ENCODE measurements at regions not wholly inside any gene's neighbourhood (a gene's known extent, or its start where the extent isn't known, plus 50 kb on each side); places are given as distances from the start of the nearest gene placed in this dataset.
A peak's percentile ranks its signal among the peaks of the same experiment; 100 is the strongest.

GRCh38 chr17:34178092-34178491 lies 77.0 kb upstream of the CCL2 start:
- Histone ChIP-seq H3K4me3 (ENCODE audit: insufficient read depth, low read depth, low read length) (no peak overlapping the region), H3K4ac (ENCODE audit: low read depth, low read length) (peak overlapping the region; percentile 81), H3K18ac (ENCODE audit: low read depth, low read length) (peak overlapping the region; percentile 85), H2BK120ac (ENCODE audit: low read depth, low read length) (peak overlapping the region; percentile 80), H3K36me3 (ENCODE audit: control insufficient read depth, insufficient read depth, low read length) (no peaks in the 10 kb centered on the region), H4K5ac (ENCODE audit: low read depth, low read length) (peak overlapping the region; percentile 14; the same call in 1 of the 2 replicates), H3K79me1 (ENCODE audit: low read depth in 1 of 2, low read length in 2 of 2) (no peaks in the 10 kb centered on the region), H2AK9ac (replicated peaks; ENCODE audit: low read depth, low read length, poor library complexity) (no peak overlapping the region), H3K23ac (ENCODE audit: low read depth, low read length) (peak overlapping the region; percentile 62; the same call in 1 of the 2 replicates), H3K14ac (replicated peaks; ENCODE audit: low read depth, low read length) (peak overlapping the region; percentile 11), H3K9me1 (ENCODE audit: insufficient read depth, low read length) (peaks cover 15% of the 10 kb centered on the region), H3K27ac (ENCODE audit: insufficient read depth, low read length) (peak overlapping the region; percentile 90), H3K4me1 (ENCODE audit: control insufficient read depth, insufficient read depth, low read length) (peaks cover 18% of the 10 kb centered on the region), H3K9ac (ENCODE audit: low read depth, low read length) (no peak overlapping the region), H2BK15ac (ENCODE audit: low read depth, low read length) (peak overlapping the region; percentile 27; the same call in 1 of the 3 replicates), H4K8ac (ENCODE audit: low read depth in 2 of 2, low read length in 2 of 2) (peak overlapping the region; percentile 36 to 64), H3K56ac (ENCODE audit: extremely low read depth, insufficient read depth, low read length) (no peak overlapping the region; the same call in 1 of the 2 replicates), H3K27me3 (ENCODE audit: control insufficient read depth, insufficient read depth, low read length) (no peaks in the 10 kb centered on the region), H3K4me2 (ENCODE audit: low read depth, low read length) (peak overlapping the region; percentile 17), H3K9me3 (ENCODE audit: control insufficient read depth, insufficient read depth, low read length) (no peaks in the 10 kb centered on the region), H4K20me1 (ENCODE audit: insufficient read depth, low read length) (no peaks in the 10 kb centered on the region), H2BK5ac (ENCODE audit: low read depth, low read length, poor library complexity, severe bottlenecking) (peak overlapping the region; percentile 61), H2AFZ (replicated peaks; ENCODE audit: low read length, poor library complexity) (peak overlapping the region; percentile 61), H2AK5ac (ENCODE audit: low read depth, low read length) (peak overlapping the region; percentile 71; the same call in 1 of the 2 replicates), H2BK20ac (ENCODE audit: low read depth, low read length) (peak overlapping the region; percentile 79), H4K91ac (ENCODE audit: insufficient read depth, low read depth, low read length) (peak overlapping the region; percentile 53)
- no CpG with 5 or more reads among the region's 3 CpGs for WGBS, 2 experiments (ENCODE audit: extremely low coverage in 2 of 2, insufficient read length in 1 of 2)
- ATAC-seq (ENCODE audit: low read depth) (peak; percentile 49), DNase-seq (peak; percentile 21)
- dilution Hi-C loops (cut with HindIII; ENCODE audit: low sequenced_read_pairs, unreplicated experiment), result no loop called here
- TF ChIP-seq CTCF (conservative IDR thresholded peaks at IDR 0.05; ENCODE audit: low read depth, low read length), result no peak
- no peak for TF ChIP-seq CEBPB (IDR thresholded peaks at IDR 0.05; ENCODE audit: low read depth, low read length)
- TF ChIP-seq ELK1 (IDR thresholded peaks at IDR 0.05; ENCODE audit: borderline replicate concordance, low read depth, low read length), result no peak
- TF ChIP-seq CHD1 (IDR thresholded peaks at IDR 0.05; ENCODE audit: low read depth, low read length), result no peak
- TF ChIP-seq MAFK (IDR thresholded peaks at IDR 0.05; ENCODE audit: low read depth, low read length), result no peak
- no peak for TF ChIP-seq MXI1 (IDR thresholded peaks at IDR 0.05; ENCODE audit: borderline replicate concordance, low read depth, low read length)
- TF ChIP-seq RFX5 (IDR thresholded peaks at IDR 0.05; ENCODE audit: low read depth, low read length), result no peak
- TF ChIP-seq FOS (IDR thresholded peaks at IDR 0.05; ENCODE audit: low read depth, low read length), result no peak
- no peak for TF ChIP-seq RAD21 (IDR thresholded peaks at IDR 0.05; ENCODE audit: low read length)
- no peak for TF ChIP-seq USF2 (IDR thresholded peaks at IDR 0.05; ENCODE audit: low read depth, low read length)
- TF ChIP-seq SMC3 (IDR thresholded peaks at IDR 0.05; ENCODE audit: low read depth, low read length), result no peak
- no peak for TF ChIP-seq NFE2L2 (IDR thresholded peaks at IDR 0.05; ENCODE audit: low read depth, low read length)
- no peak for TF ChIP-seq MAZ (IDR thresholded peaks at IDR 0.05; ENCODE audit: borderline replicate concordance, low read depth, low read length)
- no peak for TF ChIP-seq BHLHE40 (IDR thresholded peaks at IDR 0.05; ENCODE audit: low read depth, low read length)
- no peak for TF ChIP-seq RCOR1 (IDR thresholded peaks at IDR 0.05; ENCODE audit: insufficient replicate concordance, low read length)
- TF ChIP-seq POLR2A (IDR thresholded peaks at IDR 0.05; ENCODE audit: low read depth, low read length), result no peak
- intact Hi-C loops (cut with micrococcal nuclease), result no loop called here
- in situ Hi-C loops (cut with MboI; ENCODE audit: low sequenced_read_pairs), result no loop called here
- POLR2A ChIA-PET (ENCODE audit: unreplicated experiment), result no interaction called here
- BruUV-seq (replicated peaks), result no TSS peak
- CTCF ChIA-PET, result interaction anchor here (1.0 kb wide), 1 partner anchor 12 kb away, joined by 3 read pairs; no protein-coding TSS in a partner anchor

Measured in IMR-90 (cell line).